HEK293 (cell line): ENCODE measurements at regions not wholly inside any gene's neighbourhood (a gene's known extent, or its start where the extent isn't known, plus 50 kb on each side); places are given as distances from the start of the nearest gene placed in this dataset.

Experiments
- CTCF ChIA-PET: fragments of 350-600 bp; formaldehyde crosslinking; extraction: SDS; loops from one replicate; lab custom pipeline; 2021; ENCODE audit warnings: antibody characterized with exemption; lab: Yijun Ruan, JAX
- POLR2A ChIA-PET: fragments of 300-600 bp; formaldehyde crosslinking; extraction: SDS; loops from one replicate; lab custom pipeline; 2020; ENCODE audit warnings: antibody characterized with exemption, inconsistent platforms; lab: Yijun Ruan, JAX
- H3K27ac ChIP-seq: fragments of 200-500 bp; sonication (Bioruptor generic); 2 replicates; pipeline ENCODE4 v1.5.1; 2014; ENCODE audit warnings: low read depth, low read length, control low read depth, inconsistent platforms; ENCODE audit errors: extremely low read depth
- H3K36me3 ChIP-seq, 2 experiments: fragments of 200-500 bp in 1 of 2; sonication (Bioruptor generic) in 1 of 2; 1 replicate in 1 of 2; 2 replicates in 1 of 2; pipeline ENCODE4 v1.5.1; 2014 to 2017; ENCODE audit warnings: inconsistent platforms in 2 of 2, low read length in 2 of 2; ENCODE audit not compliant: control insufficient read depth in 2 of 2, insufficient read depth in 1 of 2
- H3K4me1 ChIP-seq: fragments of 200-500 bp; sonication (Bioruptor generic); 2 replicates; pipeline ENCODE4 v1.5.1; 2014; ENCODE audit warnings: mild to moderate bottlenecking, low read length, inconsistent platforms; ENCODE audit not compliant: control insufficient read depth, insufficient read depth
- H3K4me3 ChIP-seq: 2 replicates; pipeline ENCODE4 v1.5.1; 2011; ENCODE audit warnings: low read depth, mild to moderate bottlenecking, control low read depth, low read length, moderate library complexity
- H3K9me3 ChIP-seq: fragments of 200-500 bp; sonication (Bioruptor generic); 2 replicates; pipeline ENCODE4 v1.5.1; 2014; ENCODE audit warnings: low read depth, low read length, inconsistent platforms; ENCODE audit not compliant: control insufficient read depth, insufficient read depth
- KLF1 ChIP-seq: fragments of 450-650 bp; formaldehyde crosslinking; IDR thresholded peaks from 2 replicates; pipeline ENCODE4 v1.5.1; 2016; ENCODE audit warnings: missing biosample characterization, missing genetic modification characterization
- KLF17 ChIP-seq: fragments of 450-650 bp; formaldehyde crosslinking; IDR thresholded peaks from 2 replicates; pipeline ENCODE4 v1.5.1; 2016; ENCODE audit warnings: missing biosample characterization, missing genetic modification characterization
- SALL2 ChIP-seq: fragments of 450-650 bp; formaldehyde crosslinking; IDR thresholded peaks from 2 replicates; pipeline ENCODE4 v1.5.0; 2017; ENCODE audit warnings: missing biosample characterization, mild to moderate bottlenecking, missing genetic modification characterization, borderline replicate concordance
- YY2 ChIP-seq: fragments of 450-650 bp; formaldehyde crosslinking; IDR thresholded peaks from 2 replicates; pipeline ENCODE4 v1.5.1; 2016; ENCODE audit warnings: missing biosample characterization, missing genetic modification characterization
- ZBTB20 ChIP-seq: fragments of 450-650 bp; formaldehyde crosslinking; IDR thresholded peaks from 2 replicates; pipeline ENCODE4 v1.5.1; 2016; ENCODE audit warnings: missing biosample characterization, missing genetic modification characterization
- ZBTB21 ChIP-seq: fragments of 450-650 bp; formaldehyde crosslinking; IDR thresholded peaks from 2 replicates; pipeline ENCODE4 v1.5.1; 2017; ENCODE audit warnings: missing biosample characterization, missing genetic modification characterization
- ZNF148 ChIP-seq: fragments of 450-650 bp; formaldehyde crosslinking; IDR thresholded peaks from 2 replicates; pipeline ENCODE4 v1.5.0; 2017; ENCODE audit warnings: missing biosample characterization, missing genetic modification characterization, borderline replicate concordance
- ZNF202 ChIP-seq: fragments of 450-650 bp; formaldehyde crosslinking; IDR thresholded peaks from 2 replicates; pipeline ENCODE4 v1.5.1; 2016; ENCODE audit warnings: missing biosample characterization, missing genetic modification characterization, borderline replicate concordance
- ZNF26 ChIP-seq: fragments of 450-650 bp; formaldehyde crosslinking; IDR thresholded peaks from 2 replicates; pipeline ENCODE4 v1.5.1; 2016; ENCODE audit warnings: missing biosample characterization, missing genetic modification characterization
- ZNF292 ChIP-seq: fragments of 450-650 bp; formaldehyde crosslinking; IDR thresholded peaks from 2 replicates; pipeline ENCODE4 v1.5.1; 2016; ENCODE audit warnings: low read depth, missing biosample characterization, missing genetic modification characterization, borderline replicate concordance
- ZNF544 ChIP-seq: fragments of 450-650 bp; formaldehyde crosslinking; IDR thresholded peaks from 2 replicates; pipeline ENCODE4 v1.5.0; 2017; ENCODE audit warnings: missing biosample characterization, missing genetic modification characterization
- ZNF610 ChIP-seq: fragments of 450-650 bp; formaldehyde crosslinking; IDR thresholded peaks from 2 replicates; pipeline ENCODE4 v1.5.1; 2016; ENCODE audit warnings: missing biosample characterization, missing genetic modification characterization, borderline replicate concordance
- ZNF830 ChIP-seq: fragments of 450-650 bp; IDR thresholded peaks from 2 replicates; pipeline ENCODE4 v1.5.0; 2018; ENCODE audit warnings: missing biosample characterization, missing genetic modification characterization, low read depth, mild to moderate bottlenecking, moderate library complexity

- TF ChIP-seq ZNF148 (tag by site-specific recombination), result no peak
- TF ChIP-seq ZBTB21 (tag by site-specific recombination), result no peak
- TF ChIP-seq ZNF202 (tag by site-specific recombination), result no peak
- TF ChIP-seq SALL2 (tag by site-specific recombination), result no peak
- TF ChIP-seq KLF17 (tag by site-specific recombination), result no peak
- no peak for TF ChIP-seq ZNF830 (tag by site-specific recombination)
- no peak for TF ChIP-seq YY2 (tag by site-specific recombination)
- no peak for TF ChIP-seq ZNF26 (tag by site-specific recombination)
- TF ChIP-seq, all 188 proteins: peak for 0
Observed at GRCh38 chr10:78742406-78742729, 326.4 kb upstream of the ZMIZ1 start (continued).

- ChIA-PET POLR2A (no interaction called here), CTCF (no interaction called here)
- Histone ChIP-seq H3K9me3 (no peaks in the 10 kb centered on the region), H3K27ac (no peak overlapping the region), H3K4me1 (0 out of 2 replicates have a peak, but pooled peaks cover 3% of the 10 kb centered on the region), H3K4me3 (no peak overlapping the region), H3K36me3 (no peaks in the 10 kb centered on the region)
- TF ChIP-seq ZNF610 (tag by site-specific recombination) (no peak), ZNF544 (tag by site-specific recombination) (no peak), ZNF292 (no peak)
Observed at GRCh38 chr10:78742730-78743615, 325.8 kb upstream of the ZMIZ1 start.

- POLR2A ChIA-PET, result no interaction called here
- CTCF ChIA-PET, result interaction anchor here (0.6 to 1.0 kb wide), 2 partner anchors 16 to 443 kb away, joined by 3 read pairs; no protein-coding TSS in a partner anchor
- Histone ChIP-seq H3K36me3 (no peaks in the 10 kb centered on the region), H3K9me3 (no peaks in the 10 kb centered on the region), H3K4me3 (no peak overlapping the region), H3K4me1 (0 out of 2 replicates have a peak, but pooled peaks cover 3% of the 10 kb centered on the region), H3K27ac (no peak overlapping the region)
- no peak for TF ChIP-seq ZBTB20 (tag by site-specific recombination)
Observed at GRCh38 chr10:78744056-78744455, 324.7 kb upstream of the ZMIZ1 start.

- H3K4me1 ChIP-seq, result 0 out of 2 replicates have a peak, but pooled peaks cover 3% of the 10 kb centered on the region
- no peaks in the 10 kb centered on the region for H3K36me3 ChIP-seq
- TF ChIP-seq ZNF26 (tag by site-specific recombination), result no peak
- peak; percentile 50 for TF ChIP-seq KLF1
- ChIA-PET CTCF (interaction anchor here (0.7 to 1.0 kb wide), 2 partner anchors 15 to 24 kb away, joined by 3 read pairs; no protein-coding TSS in a partner anchor), POLR2A (no interaction called here)
- H3K27ac ChIP-seq, result no peak overlapping the region
- H3K9me3 ChIP-seq, result no peaks in the 10 kb centered on the region
- no peak overlapping the region for H3K4me3 ChIP-seq
Observed at GRCh38 chr10:78744491-78745090, 324.2 kb upstream of the ZMIZ1 start.
